ENCODE measurements at regions not wholly inside any gene's neighbourhood (a gene's known extent, or its start where the extent isn't known, plus 50 kb on each side); places are given as distances from the start of the nearest gene placed in this dataset.

- TF ChIP-seq CTCF (conservative IDR thresholded peaks at IDR 0.05; ENCODE audit: low read depth, low read length), result no peak
- TF ChIP-seq EZH2 (IDR thresholded peaks at IDR 0.05; ENCODE audit: borderline replicate concordance, low read depth, low read length, poor library complexity, severe bottlenecking), result no peak
These were observed 167.6 kb upstream of the ELL2 start for GRCh38 chr5:96129276-96129675.
